HG02840 (cell line): ENCODE measurements at regions not wholly inside any gene's neighbourhood (a gene's known extent, or its start where the extent isn't known, plus 50 kb on each side); places are given as distances from the start of the nearest gene placed in this dataset.
A peak's percentile ranks its signal among the peaks of the same experiment; 100 is the strongest.
"Not testable (repeated sequence)": the region's sequence is repeated elsewhere in the genome, so short reads cannot be mapped to it uniquely, and the experiment has no call there.

Source experiments
- ATAC-seq: cut with Tn5 transposase; IDR thresholded peaks from one replicate; pipeline ENCODE4 v1.9.1; 2021; ENCODE audit warnings: mild to moderate bottlenecking, moderate library complexity, moderate number of reproducible peaks; ENCODE audit not compliant: unreplicated experiment, low FRiP score

DNA sequence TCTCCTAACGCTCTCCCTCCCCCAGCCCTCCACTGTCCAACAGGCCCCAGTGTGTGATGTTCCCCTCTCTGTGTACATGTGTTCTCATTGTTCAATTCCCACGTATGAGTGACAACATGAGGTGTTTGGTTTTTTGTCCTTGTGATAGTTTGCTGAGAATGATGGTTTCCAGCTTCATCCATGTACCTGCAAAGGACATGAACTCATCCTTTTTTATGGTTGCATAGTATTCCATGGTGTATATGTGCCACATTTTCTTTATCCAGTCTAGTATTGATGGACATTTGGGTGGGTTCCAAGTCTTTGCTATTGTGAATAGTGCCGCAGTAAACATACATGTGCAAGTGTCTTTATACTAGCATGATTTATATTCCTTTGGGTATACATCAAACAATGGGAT, 347.4 kb downstream of the MAGEE1 start:
- ATAC-seq = not testable (repeated sequence)

DNA sequence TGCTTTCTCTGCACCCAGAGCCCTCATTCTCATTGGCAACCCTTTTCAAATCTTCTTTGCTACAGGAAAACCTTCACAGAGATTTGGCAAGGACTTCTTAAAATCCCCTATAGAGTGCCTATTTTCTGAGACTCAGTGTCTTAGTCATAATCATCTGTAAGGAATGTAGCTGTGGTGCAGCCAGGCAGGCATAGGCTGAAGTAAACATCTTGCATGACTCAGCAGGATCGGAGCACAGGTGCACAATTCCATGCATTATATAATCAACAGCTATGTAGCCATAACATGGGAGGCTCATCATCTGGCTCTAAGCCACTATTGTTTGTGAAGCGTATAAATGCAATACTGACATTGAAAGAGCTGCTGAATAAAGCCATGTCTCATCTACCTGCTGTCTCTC, 368.8 kb downstream of the MAGEE1 start:
- no peak for ATAC-seq

DNA sequence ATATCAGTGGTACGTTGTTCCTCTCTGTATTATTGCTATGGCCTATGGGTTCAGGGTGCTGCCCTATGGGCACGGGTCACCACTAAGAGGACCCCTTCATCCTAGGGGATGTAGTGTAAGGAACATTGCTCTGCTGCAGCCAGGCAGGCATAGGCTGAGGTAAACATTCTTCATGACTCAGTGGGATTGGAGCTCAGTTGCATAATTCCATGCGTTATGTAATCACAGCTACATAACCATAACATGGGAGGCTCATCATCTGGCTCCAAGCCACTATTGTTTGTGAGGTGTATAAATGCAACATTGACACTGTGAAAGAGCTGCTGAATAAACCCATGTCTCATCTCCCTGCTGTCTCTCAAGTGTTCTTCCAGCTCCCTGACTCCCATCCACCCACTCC, 375.2 kb downstream of the MAGEE1 start:
- no peak for ATAC-seq

DNA sequence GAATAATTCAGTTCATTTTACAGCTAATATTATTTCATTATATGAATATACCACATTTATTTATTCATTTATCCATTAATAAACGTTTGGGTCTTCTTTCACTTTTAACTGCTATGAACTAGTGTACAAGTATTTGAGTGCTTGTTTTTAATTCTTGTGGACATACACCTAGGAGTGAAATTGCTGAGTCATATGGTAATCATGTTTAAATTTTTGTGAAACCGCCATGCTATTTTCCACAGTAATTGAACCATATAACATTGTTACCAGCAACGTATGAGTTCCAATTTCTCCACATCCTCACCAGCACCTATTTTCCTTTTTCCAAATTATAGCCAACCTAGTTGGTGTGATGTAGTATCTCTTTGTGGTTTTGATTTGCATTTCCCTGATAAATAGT, 388.2 kb downstream of the MAGEE1 start:
- no peak for ATAC-seq

DNA sequence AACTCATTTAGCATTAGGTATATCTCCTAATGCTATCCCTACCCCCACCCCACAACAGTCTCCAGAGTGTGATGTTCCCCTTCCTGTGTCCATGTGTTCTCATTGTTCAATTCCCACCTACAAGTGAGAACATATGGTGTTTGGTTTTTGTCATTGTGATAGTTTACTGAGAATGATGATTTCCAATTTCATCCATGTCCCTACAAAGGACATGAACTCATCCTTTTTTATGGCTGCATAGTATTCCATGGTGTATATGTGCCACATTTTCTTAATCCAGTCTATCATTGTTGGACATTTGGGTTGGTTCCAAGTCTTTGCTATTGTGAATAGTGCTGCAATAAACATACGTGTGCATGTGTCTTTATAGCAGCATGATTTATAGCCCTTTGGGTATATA, 389.8 kb downstream of the MAGEE1 start:
- not testable (repeated sequence) for ATAC-seq

DNA sequence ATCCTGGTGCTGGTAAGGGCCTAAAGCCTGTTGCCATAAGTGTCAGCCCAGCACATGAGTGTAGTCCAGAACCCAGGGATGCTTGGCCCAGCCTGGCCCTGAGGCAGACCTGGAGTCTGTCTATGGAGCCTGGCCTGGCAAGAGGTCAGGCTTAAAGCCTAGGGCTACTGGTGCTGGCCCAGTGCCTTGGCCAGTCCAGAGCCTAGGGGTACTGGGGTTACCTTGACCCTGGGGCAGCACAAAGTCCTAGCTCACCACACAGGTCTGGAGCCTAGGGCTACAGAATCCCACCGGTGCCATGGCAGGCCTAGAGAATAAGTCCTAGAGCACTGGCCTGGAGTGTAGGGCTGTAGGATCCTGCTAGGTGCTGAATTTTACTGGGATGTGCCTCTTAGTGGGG, 393.8 kb downstream of the MAGEE1 start:
- no peak for ATAC-seq

DNA sequence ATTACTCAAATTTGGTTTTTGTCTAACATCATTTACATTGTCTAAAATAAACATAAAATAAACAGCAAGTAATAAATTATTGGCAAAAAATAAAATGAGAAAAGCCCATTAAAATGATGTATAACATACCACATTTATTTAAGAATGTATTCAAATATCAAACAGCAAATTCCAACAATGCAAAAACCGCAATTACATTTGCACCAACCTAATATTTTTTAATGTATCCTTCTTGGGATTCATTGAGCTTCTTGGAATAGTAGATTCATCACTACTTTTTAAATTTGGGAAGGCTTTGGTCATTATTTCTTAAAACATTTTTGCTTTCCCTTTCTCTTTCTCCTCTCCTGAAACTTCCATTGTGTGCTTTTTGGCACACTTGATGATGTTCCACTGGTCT, 400.2 kb downstream of the MAGEE1 start:
- ATAC-seq = no peak

DNA sequence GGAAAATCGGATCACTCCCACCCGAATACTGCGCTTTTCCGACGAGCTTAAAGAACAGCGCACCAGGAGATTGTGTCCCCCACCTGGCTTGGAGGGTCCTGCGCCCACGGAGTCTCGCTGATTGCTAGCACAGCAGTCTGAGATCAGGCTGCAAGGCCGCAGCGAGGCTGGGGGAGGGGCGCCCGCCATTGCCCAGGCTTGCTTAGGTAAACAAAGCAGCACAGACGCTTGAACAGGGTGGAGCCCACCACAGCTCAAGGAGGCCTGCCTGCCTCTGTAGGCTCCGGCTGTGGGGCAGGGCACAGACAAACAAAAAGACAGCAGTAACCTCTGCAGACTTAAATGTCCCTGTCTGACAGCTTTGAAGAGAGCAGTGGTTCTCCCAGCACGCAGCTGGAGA, 413.4 kb downstream of the MAGEE1 start:
- ATAC-seq = not testable (repeated sequence)

DNA sequence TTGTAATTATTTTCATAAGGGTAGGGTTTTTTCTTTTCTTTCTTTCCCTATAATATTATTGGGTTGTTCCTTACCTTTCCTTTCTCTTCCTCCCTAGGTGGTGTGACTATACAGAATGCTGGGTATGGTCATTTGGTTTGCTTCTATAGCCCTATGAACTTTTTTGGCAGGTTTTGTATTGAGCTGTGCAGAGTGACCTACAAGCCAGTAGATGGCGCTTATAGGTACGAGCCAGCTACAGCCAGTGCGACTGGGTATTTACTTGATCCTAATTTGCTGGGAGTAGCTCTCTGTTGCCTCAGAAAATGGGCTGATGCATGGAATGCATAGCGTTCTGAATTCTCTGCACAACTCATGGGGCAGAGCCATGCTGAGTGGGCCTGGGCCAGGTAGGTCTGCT, 423.3 kb downstream of the MAGEE1 start:
- no peak for ATAC-seq

DNA sequence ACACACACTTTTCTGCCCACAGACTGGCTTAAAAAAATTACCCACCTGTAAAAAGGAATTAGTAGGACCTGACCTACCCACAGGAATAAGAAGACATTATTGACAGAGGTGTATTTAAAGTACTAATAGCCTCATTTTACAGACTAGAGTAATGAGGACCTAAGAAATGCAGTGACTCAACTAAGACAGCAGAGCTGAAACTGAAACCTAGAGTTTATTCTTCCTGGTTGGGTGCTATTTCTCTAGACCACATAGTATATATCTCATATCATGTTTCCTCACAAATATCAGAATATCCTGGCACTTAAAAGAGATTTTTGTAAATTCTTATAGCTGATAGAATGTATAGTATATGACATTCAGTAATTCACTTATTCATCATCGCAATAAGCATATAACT, 435.0 kb downstream of the MAGEE1 start:
- no peak for ATAC-seq

DNA sequence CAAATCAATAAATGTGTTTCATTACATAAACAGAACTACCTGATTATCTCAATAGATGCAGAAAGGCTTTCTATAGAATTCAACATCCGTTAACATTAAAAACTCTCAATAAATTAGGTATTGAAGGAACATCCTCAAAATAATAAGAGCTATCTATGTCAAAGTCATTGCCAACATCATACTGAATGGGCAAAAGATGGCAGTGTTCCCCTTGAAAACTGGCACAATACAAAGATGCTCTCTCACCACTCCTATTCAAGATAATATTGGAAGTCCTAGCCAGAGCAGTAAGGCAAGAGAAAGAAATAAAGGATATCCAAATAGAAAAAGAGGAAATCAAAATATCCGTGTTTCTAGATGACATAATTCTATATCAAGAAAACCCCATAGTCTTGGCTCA, 466.4 kb downstream of the MAGEE1 start:
- ATAC-seq = no peak

DNA sequence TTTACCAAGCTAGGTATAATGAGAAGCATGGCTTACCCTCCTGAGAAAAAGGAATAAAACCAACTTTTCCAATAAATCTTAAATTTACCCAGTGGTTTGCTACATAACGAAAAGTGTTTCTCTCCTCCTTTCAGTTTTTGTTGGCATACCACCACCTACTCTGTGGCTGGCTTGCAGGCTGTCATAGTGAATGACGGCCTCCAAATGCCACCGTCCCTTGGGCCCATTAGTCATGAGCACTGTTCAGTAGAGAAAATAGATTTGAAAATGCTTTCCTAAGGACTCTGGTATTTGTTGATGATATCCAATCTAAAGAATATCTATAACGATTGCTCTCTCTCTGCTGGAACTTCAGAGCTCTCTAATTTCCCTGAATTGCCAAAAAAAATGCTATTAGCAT, 488.3 kb downstream of the MAGEE1 start:
- ATAC-seq = no peak

DNA sequence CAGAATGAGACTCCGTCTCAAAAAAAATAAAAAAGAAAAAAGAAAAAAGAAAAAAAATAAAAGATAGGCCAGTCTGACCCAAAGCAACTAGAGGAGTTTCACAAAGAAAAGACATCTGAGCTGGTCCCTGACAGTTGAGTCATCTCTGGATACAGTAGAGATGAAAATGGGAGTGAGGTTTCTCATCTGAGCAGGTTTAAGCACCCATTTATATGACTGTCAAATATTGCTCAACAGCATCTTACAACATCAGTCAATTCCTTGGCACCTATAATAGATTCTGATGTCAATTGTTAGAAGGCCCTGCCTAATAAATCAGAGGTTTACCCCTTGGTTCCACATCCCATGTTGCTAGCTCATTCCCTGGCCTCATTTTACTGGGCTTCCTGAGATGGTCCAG, 490.5 kb downstream of the MAGEE1 start:
- no peak for ATAC-seq

DNA sequence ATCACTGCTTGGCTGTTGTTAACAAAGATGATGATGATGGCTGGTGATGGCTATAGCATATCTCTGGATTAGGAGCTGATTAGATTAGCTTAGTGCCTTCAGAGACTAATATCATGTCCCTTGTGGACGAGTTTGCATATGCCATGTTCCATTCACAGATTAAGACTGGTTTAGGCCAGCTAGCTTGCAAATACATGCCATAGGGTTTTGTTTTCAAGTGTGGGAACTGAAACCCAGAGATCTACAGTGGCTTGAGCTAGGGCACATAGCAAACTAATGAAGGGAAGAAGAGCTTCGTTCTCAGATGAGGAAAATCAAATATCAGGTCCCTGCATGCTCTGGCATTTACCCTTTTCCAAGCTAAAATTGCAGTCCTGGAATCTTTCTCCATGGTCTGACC, 492.3 kb downstream of the MAGEE1 start:
- ATAC-seq = no peak

DNA sequence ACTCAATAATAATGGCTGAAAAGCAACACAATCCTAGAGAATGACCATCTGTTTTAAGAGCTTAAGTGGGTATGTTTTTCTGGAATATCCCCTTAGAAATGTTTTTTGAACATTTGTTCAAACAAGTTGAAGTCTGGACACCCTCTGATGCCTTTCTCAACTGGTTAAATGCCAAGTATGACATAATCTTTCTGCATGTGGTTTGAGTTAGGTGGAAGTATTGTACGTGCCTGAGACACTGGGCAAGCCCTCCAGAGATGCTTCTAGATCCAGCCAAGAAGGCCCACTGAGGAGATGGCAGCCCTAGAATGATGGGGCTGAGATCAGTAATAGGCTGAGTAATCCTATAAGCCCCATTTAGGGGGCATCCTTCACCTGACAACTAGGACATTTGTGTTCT, 493.1 kb downstream of the MAGEE1 start:
- ATAC-seq = no peak

DNA sequence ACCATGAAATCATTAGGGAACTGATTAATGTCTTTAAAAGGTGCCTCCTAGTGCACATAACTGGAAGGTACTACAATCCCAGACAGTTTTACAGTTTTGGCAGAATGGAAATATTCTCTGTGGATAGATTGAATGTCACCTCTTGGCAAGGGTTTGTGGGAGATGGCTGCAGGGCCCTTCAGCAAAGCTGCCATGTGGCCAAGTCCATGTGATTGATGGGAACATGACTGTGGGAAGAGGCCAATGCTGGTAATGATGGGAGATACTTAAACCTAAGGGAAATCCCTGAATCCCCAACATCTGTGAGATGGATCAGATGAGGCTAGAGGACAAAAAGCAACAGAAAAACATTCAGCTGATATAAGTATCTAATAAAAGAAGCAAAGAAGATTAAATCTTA, 493.7 kb downstream of the MAGEE1 start:
- no peak for ATAC-seq

DNA sequence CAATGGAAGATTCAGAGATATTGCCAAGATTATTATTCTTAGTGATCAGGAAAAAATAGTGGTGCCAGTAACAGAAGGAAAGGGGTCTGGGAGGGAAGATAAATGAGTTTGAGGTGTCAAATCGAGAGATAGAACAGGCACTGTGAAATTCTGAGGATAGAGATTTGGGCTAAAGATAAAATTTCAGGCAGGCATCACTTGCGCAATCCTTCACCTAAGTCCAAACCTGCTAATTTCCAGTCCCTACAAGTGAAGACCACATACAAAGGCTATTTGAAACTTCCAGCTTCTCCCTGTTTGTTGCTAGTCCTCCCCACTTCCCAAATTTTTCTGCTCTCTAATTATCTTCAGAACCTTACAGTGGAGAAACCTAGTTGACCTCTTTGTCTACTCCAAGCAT, 494.6 kb downstream of the MAGEE1 start:
- no peak for ATAC-seq

DNA sequence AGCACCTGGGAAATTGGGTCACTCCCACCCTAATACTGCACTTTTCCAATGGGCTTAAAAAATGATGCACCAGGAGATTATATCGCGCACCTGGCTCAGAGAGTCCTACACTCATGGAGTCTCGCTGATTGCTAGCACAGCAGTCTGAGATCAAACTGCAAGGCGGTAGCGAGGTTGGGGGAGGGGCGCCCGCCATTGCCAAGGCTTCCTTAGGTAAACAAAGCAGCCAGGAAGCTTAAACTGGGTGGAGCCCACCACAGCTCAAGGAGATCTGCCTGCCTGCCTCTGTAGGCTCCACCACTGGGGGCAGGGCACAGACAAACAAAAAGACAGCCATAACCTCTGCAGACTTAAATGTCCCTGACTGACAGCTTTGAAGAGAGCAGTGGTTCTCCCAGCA, 497.1 kb downstream of the MAGEE1 start:
- not testable (repeated sequence) for ATAC-seq

DNA sequence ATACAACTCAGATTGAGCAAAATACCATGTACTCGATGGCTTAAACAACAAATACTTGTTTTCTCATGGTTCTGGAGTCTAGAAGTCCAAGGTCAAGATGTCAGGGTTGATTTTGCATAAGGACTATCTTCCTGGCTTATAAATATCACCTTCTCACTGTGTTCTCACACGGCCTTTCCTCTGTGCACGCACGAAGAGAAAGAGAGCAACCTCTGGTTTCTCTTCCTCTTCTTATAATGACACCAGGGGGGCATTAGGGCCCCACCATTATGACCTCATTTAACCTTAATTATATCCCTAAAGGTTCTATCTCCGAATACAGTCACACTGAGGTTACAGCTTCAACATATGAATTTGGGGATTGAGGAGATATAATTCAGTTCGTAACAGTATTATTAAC, 504.0 kb downstream of the MAGEE1 start:
- ATAC-seq = no peak

DNA sequence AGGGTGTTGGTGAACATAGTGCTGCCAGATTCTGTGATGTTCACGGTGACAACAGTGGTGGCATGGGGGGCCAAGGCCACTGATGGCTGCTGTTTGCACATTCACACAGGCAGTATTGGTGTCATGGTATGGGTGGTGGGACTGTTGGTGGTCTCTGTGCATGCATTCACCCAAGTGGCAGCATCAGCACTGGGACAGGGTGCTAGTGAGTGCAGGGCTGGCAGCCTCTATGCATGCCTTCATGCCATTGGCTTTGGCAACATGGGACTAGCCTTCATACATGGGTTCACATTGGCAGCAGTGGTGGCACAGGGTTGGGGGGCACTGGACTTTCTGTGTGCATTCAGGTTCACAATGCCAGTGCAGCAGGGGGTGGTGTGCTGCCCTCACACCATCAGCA, 489.7 kb upstream of the FGF16 start:
- no peak for ATAC-seq

DNA sequence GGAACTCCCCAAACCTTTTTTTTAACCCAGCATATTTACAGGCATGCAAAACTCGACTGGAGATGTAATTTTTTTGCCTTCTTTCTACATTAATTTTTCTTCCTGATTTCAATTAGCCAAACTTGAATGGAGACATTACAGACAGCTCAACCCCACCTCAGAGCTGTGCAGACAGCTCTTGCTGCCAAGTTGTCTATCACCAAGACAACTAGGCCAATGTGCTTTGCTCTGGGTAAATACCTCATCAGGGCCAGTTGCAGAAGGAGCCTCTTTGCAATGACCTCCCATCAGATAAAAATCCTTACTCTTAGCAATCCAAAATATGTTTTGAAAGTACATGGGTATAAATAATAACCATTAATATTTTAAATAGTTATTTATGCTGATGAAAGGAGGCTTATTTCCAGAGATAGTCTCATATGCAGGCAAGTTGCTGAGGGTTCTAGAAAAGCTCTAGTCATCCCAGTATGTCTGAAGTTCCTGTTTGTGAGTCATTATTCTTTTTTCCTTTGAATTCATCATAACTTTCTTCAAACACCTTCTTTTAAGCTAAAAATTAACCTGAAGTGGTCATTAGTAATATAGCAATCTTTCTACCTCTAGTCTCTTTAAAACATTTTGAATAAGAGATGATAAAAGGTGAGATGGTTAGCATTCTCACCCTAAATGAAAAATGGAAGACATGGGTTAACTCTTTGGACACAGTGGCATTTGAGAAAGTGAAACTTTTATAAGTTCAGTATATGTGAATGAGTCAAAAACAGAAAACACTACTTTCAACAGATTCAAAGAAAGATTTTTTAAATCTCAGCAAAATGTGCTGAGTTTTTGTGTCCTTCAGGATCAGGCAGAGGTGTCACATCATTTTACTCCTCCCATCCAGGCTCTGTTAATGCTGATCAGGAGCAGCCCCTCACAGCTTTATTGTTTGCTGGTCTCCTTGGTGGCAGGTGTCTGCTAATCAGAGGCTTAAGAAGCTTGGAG, 475.5 kb upstream of the FGF16 start:
- peak; percentile 62 for ATAC-seq

DNA sequence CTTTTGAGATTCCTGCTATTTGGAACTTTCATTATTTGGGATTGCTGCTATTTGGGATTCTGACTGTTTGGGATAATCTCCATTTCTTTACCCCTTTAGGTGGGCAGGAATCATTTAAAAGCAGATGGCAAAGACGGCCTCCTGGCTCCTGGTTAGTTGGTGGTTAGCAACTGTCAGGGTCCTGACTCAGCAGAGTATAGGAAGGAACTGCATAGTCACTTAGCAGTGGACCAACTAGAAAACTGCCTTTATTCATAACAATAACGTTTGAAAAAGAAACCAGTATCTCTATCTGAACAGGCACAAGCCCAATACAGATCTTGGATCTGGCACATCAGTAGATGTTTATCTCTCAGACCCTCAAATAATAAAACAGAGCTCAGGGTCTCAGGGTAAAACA, 469.7 kb upstream of the FGF16 start:
- no peak for ATAC-seq
